Endothelial cell of umbilical vein (primary cell): ENCODE measurements at regions not wholly inside any gene's neighbourhood (a gene's known extent, or its start where the extent isn't known, plus 50 kb on each side); places are given as distances from the start of the nearest gene placed in this dataset.

Experiments
- BruUV-seq: library from RNA; stranded (reverse); fragments of 400-500 nt; replicated peaks from 2 replicates; lab custom pipeline; 2021; lab: Mats Ljungman, UMichigan
- CTCF ChIA-PET: fragments of 300-600, 350-600 bp; sonication (Branson Sonifier 250); formaldehyde crosslinking; loops from one replicate; lab custom pipeline; 2021; ENCODE audit warnings: antibody characterized with exemption, inconsistent platforms; lab: Charles Lee
- POLR2A ChIA-PET: fragments of 300-600, 350-600 bp; sonication (Branson Sonifier 250); formaldehyde crosslinking; loops from one replicate; lab custom pipeline; 2021; ENCODE audit warnings: antibody characterized with exemption, inconsistent platforms; lab: Charles Lee
- DNase-seq: peaks from one replicate; pipeline ENCODE4 v3.0.0-alpha.2; 2011; ENCODE audit warnings: low read depth, low spot score
- FAIRE-seq: peaks from 2 replicates; lab custom pipeline; 2011; peaks lifted over from hg19 to GRCh38; lab: Jason Lieb, UNC
- H2AFZ ChIP-seq: 2 replicates; pipeline ENCODE4 v1.6.0; 2012; ENCODE audit warnings: low read depth, low read length, control low read depth, inconsistent platforms
- H3K27ac ChIP-seq: 2 replicates; pipeline ENCODE4 v1.5.1; 2011; ENCODE audit warnings: low read depth, mild to moderate bottlenecking, control low read depth, low read length, moderate library complexity; ENCODE audit not compliant: insufficient read depth
- H3K27me3 ChIP-seq, 2 experiments: 2 replicates each; pipeline versions ENCODE4 v1.6.0 to v1.6.1; 2011; ENCODE audit warnings: low read length in 2 of 2, mixed read lengths in 1 of 2; ENCODE audit not compliant: control insufficient read depth in 2 of 2, insufficient read depth in 2 of 2
- H3K36me3 ChIP-seq, 2 experiments: 2 replicates in 1 of 2; 3 replicates in 1 of 2; pipeline ENCODE4 v1.5.1; 2011; ENCODE audit warnings: low read length in 2 of 2, mild to moderate bottlenecking in 1 of 2, moderate library complexity in 1 of 2; ENCODE audit not compliant: control insufficient read depth in 2 of 2, insufficient read depth in 2 of 2; ENCODE audit errors: extremely low read depth in 1 of 2
- H3K4me1 ChIP-seq: 3 replicates; pipeline ENCODE4 v1.5.1; 2011; ENCODE audit warnings: mild to moderate bottlenecking, low read length; ENCODE audit not compliant: control insufficient read depth, insufficient read depth; ENCODE audit errors: extremely low read depth
- H3K4me2 ChIP-seq: 2 replicates; pipeline ENCODE4 v1.6.1; 2011; ENCODE audit warnings: low read length, control low read depth, mixed read lengths; ENCODE audit not compliant: insufficient read depth
- H3K4me3 ChIP-seq, 3 experiments: fragments of 200-600 bp in 1 of 3; sonication (generic), shearing (Covaris generic) in 1 of 3; replicated peaks in 1 of 3; 2 replicates each; pipeline ENCODE4 v1.5.1; 2011 to 2016; ENCODE audit warnings: control low read depth in 3 of 3, low read length in 3 of 3, mild to moderate bottlenecking in 2 of 3, inconsistent platforms in 1 of 3, low read depth in 1 of 3, moderate library complexity in 1 of 3; ENCODE audit not compliant: insufficient read depth in 1 of 3
- H3K79me2 ChIP-seq: 2 replicates; pipeline ENCODE4 v1.6.0; 2012; ENCODE audit warnings: low read length, inconsistent platforms; ENCODE audit not compliant: control insufficient read depth, insufficient read depth
- H3K9ac ChIP-seq: replicated peaks from 2 replicates; pipeline ENCODE3; 2011; ENCODE audit warnings: low read length, control low read depth; ENCODE audit not compliant: insufficient read depth; ENCODE audit errors: extremely low read depth
- H3K9me1 ChIP-seq: replicated peaks from 3 replicates; pipeline ENCODE4 v1.6.0; 2011; ENCODE audit warnings: mild to moderate bottlenecking, low read length; ENCODE audit not compliant: control insufficient read depth, insufficient read depth; ENCODE audit errors: extremely low read depth
- H3K9me3 ChIP-seq: replicated peaks from 2 replicates; pipeline ENCODE4 v1.5.1; 2012; ENCODE audit warnings: low read length, inconsistent platforms; ENCODE audit not compliant: control insufficient read depth, insufficient read depth
- H4K20me1 ChIP-seq: replicated peaks from 2 replicates; pipeline ENCODE3; 2011; ENCODE audit warnings: mild to moderate bottlenecking, low read length; ENCODE audit not compliant: control insufficient read depth, insufficient read depth; ENCODE audit errors: extremely low read depth
- EZH2 ChIP-seq: IDR thresholded peaks from 2 replicates; pipeline ENCODE4 v1.6.1; 2012; ENCODE audit warnings: borderline replicate concordance, low read depth, mild to moderate bottlenecking, moderate library complexity, low read length, inconsistent platforms; ENCODE audit not compliant: severe bottlenecking
- FOS ChIP-seq: IDR thresholded peaks from 2 replicates; pipeline ENCODE4 v1.6.1; 2011; ENCODE audit warnings: mild to moderate bottlenecking, low read length, moderate library complexity, borderline replicate concordance; ENCODE audit not compliant: insufficient read depth
- GATA2 ChIP-seq: IDR thresholded peaks from 2 replicates; pipeline ENCODE4 v1.7.0; 2011; ENCODE audit warnings: low read depth, mild to moderate bottlenecking, moderate library complexity, mixed read lengths, low read length; ENCODE audit not compliant: insufficient read length, insufficient read depth
- JUN ChIP-seq: IDR thresholded peaks from 2 replicates; pipeline ENCODE4 v1.6.1; 2011; ENCODE audit warnings: borderline replicate concordance, low read depth; ENCODE audit not compliant: insufficient read length, insufficient read depth
- MYC ChIP-seq: IDR thresholded peaks from one replicate; pipeline ENCODE4 v1.6.1; 2011; ENCODE audit warnings: mild to moderate bottlenecking, low read depth, low read length
- POLR2A ChIP-seq: IDR thresholded peaks from 2 replicates; pipeline ENCODE4 v1.6.1; 2012; ENCODE audit warnings: low read depth, mild to moderate bottlenecking, control low read depth, low read length
- POLR2AphosphoS5 ChIP-seq: IDR thresholded peaks from 2 replicates; pipeline ENCODE4 v1.6.1; 2012; ENCODE audit warnings: low read depth, mild to moderate bottlenecking, control low read depth, low read length, moderate library complexity; ENCODE audit not compliant: insufficient read depth
- dilution Hi-C: fragments of 300-500 bp; cut with MboI; formaldehyde crosslinking; loops from one replicate; pipeline ENCODE4 v1.15.0; 2019; ENCODE audit warnings: low sequenced_read_pairs; ENCODE audit not compliant: extremely low pct_ligation_motif_present
- intact Hi-C: fragments of 100-400 bp; cut with micrococcal nuclease; formaldehyde crosslinking; loops from one replicate; pipeline ENCODE4 v1.10.0; 2022
- TF ChIP-seq, protein P1 (sequence below), 2 donors: IDR thresholded peaks; 1 replicate in 1 of 2; 2 replicates in 1 of 2; pipeline ENCODE4 v1.5.1; 2011; ENCODE audit warnings: low read length in 2 of 2, mild to moderate bottlenecking in 2 of 2, moderate library complexity in 2 of 2, control low read depth in 1 of 2, inconsistent platforms in 1 of 2, low read depth in 1 of 2; ENCODE audit not compliant: insufficient read depth in 1 of 2; ENCODE audit errors: extremely low read depth in 1 of 2
- TF ChIP-seq, protein P2 (sequence below): IDR thresholded peaks from 2 replicates; pipeline ENCODE4 v1.6.1; 2011; ENCODE audit not compliant: insufficient read depth, insufficient read length

DNA sequence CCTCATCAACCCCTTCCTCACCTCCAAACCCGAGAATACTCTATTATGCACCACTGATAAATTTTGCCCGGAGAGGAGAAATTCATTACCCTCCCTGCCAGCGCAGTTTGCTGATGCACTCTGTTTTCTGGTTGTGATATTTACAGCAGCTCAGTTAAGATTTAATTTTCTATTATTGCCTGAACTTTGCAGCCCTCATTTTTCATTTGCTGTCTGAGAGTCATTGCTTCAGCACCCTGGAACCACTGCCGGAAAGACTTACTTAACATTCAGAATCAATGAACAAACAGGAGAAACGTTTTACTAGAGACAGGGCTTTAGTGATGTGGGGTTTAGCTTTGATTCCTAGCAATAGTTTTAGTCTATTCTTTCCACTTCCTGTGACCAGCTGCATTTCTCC, 56.7 kb upstream of the MAMDC2 start:
- H3K4me1 ChIP-seq: no peaks in the 10 kb centered on the region
- no peaks in the 10 kb centered on the region for H3K9me1 ChIP-seq
- H3K9ac ChIP-seq: no peak overlapping the region
- no peak for DNase-seq
- CTCF ChIA-PET: interaction anchor here (0.8 kb wide), 1 partner anchor 127 kb away, joined by 4 read pairs; no protein-coding TSS in a partner anchor
- intact Hi-C loops (no loop called here), dilution Hi-C loops (no loop called here)
- no peaks in the 10 kb centered on the region for H3K79me2 ChIP-seq
- no peak overlapping the region for H3K4me2 ChIP-seq
- H2AFZ ChIP-seq: no peak overlapping the region
- no peak for FAIRE-seq
- no peak for TF ChIP-seq MYC
- TF ChIP-seq GATA2: no peak
- no peak for TF ChIP-seq POLR2A
- TF ChIP-seq EZH2: no peak
- TF ChIP-seq JUN: no peak
- no peak for TF ChIP-seq POLR2AphosphoS5
- TF ChIP-seq, protein P1, sequence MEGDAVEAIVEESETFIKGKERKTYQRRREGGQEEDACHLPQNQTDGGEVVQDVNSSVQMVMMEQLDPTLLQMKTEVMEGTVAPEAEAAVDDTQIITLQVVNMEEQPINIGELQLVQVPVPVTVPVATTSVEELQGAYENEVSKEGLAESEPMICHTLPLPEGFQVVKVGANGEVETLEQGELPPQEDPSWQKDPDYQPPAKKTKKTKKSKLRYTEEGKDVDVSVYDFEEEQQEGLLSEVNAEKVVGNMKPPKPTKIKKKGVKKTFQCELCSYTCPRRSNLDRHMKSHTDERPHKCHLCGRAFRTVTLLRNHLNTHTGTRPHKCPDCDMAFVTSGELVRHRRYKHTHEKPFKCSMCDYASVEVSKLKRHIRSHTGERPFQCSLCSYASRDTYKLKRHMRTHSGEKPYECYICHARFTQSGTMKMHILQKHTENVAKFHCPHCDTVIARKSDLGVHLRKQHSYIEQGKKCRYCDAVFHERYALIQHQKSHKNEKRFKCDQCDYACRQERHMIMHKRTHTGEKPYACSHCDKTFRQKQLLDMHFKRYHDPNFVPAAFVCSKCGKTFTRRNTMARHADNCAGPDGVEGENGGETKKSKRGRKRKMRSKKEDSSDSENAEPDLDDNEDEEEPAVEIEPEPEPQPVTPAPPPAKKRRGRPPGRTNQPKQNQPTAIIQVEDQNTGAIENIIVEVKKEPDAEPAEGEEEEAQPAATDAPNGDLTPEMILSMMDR (IDR thresholded peaks at IDR 0.05; ENCODE audit: extremely low read depth in 1 of 2, insufficient read depth in 1 of 2, low read depth in 1 of 2, low read length in 2 of 2): no peak
- TF ChIP-seq, protein P2, sequence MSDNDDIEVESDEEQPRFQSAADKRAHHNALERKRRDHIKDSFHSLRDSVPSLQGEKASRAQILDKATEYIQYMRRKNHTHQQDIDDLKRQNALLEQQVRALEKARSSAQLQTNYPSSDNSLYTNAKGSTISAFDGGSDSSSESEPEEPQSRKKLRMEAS: no peak
- no peak for TF ChIP-seq FOS
- BruUV-seq: no TSS peak
- no peaks in the 10 kb centered on the region for H3K9me3 ChIP-seq
- no peak overlapping the region for H3K27ac ChIP-seq
- H3K4me3 ChIP-seq: no peak overlapping the region
- no peaks in the 10 kb centered on the region for H4K20me1 ChIP-seq
- no peaks in the 10 kb centered on the region for H3K36me3 ChIP-seq
- peaks cover 3 to 10% of the 10 kb centered on the region in 2 experiments for H3K27me3 ChIP-seq
- POLR2A ChIA-PET: no interaction called here
